ENCODE measurements at regions not wholly inside any gene's neighbourhood (a gene's known extent, or its start where the extent isn't known, plus 50 kb on each side); places are given as distances from the start of the nearest gene placed in this dataset.

DNA sequence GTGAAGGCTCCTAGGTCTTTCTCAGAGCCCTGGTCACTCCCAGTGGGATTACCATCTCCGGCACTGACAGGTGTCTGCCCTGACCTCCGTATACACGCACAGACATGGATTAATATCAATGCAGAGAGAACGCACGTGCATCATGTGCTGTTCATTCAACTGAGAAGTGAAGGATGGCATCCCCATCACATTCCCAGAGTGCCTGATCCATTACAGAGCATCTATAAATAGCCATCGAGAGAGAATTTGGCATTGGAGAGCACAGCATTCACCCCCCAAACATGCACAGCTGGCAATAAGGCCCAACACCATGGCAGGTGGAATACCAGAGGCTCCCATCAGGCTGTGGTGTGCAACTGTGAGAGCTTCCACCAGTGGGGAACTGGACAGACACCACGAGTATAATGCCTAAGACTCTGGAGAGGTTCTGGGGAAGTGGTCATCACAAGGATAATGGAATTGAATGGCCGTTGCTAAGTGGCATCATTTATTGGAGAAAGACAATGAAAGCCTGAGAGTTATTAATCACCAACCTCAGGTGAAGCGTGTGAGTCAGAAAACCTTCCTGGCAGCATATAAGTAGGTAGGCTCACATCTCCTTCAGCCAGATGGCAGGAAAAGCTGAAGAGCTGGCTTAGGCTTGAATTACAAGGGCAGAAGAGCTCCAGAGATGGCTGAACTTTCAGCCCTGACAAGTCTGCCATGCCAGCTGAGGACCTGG lies 244.5 kb upstream of the ID2 start:
- no peak for TF ChIP-seq ZNF645 (tag by site-specific recombination; IDR thresholded peaks at IDR 0.05)
- no peak for TF ChIP-seq ZNF274 (IDR thresholded peaks at IDR 0.05; ENCODE audit: low read length)
- no peak for TF ChIP-seq ZNF274 (tag by site-specific recombination; IDR thresholded peaks at IDR 0.05; ENCODE audit: borderline replicate concordance)
- TF ChIP-seq, protein P1, sequence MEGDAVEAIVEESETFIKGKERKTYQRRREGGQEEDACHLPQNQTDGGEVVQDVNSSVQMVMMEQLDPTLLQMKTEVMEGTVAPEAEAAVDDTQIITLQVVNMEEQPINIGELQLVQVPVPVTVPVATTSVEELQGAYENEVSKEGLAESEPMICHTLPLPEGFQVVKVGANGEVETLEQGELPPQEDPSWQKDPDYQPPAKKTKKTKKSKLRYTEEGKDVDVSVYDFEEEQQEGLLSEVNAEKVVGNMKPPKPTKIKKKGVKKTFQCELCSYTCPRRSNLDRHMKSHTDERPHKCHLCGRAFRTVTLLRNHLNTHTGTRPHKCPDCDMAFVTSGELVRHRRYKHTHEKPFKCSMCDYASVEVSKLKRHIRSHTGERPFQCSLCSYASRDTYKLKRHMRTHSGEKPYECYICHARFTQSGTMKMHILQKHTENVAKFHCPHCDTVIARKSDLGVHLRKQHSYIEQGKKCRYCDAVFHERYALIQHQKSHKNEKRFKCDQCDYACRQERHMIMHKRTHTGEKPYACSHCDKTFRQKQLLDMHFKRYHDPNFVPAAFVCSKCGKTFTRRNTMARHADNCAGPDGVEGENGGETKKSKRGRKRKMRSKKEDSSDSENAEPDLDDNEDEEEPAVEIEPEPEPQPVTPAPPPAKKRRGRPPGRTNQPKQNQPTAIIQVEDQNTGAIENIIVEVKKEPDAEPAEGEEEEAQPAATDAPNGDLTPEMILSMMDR (tag by site-specific recombination; IDR thresholded peaks at IDR 0.05): no peak
